ENCODE measurements at regions not wholly inside any gene's neighbourhood (a gene's known extent, or its start where the extent isn't known, plus 50 kb on each side); places are given as distances from the start of the nearest gene placed in this dataset.

- H3K27me3 ChIP-seq (replicated peaks; ENCODE audit: insufficient read depth), result no peaks in the 10 kb centered on the region
- H3K27ac ChIP-seq, result no peak overlapping the region
- TF ChIP-seq CTCF (IDR thresholded peaks at IDR 0.05), result no peak
- no peaks in the 10 kb centered on the region for H3K36me3 ChIP-seq
- H3K9me3 ChIP-seq, result no peaks in the 10 kb centered on the region
- DNase-seq (ENCODE audit: low spot score), result no peak
- peaks cover 0 to 4% of the 10 kb centered on the region in 2 donors for H3K4me1 ChIP-seq (ENCODE audit: control insufficient read depth in 1 of 2, low read depth in 2 of 2)
- no peak for ATAC-seq (ENCODE audit: insufficient number of reproducible peaks, low FRiP score, low read depth)
- no peak overlapping the region for H3K4me3 ChIP-seq
These were observed 292.8 kb downstream of the FRK start for GRCh38 chr6:115767931-115768330.

GRCh38 chr6:115766745-115767462 is 293.8 kb downstream of the FRK start:
- Histone ChIP-seq H3K4me3 (no peak overlapping the region), H3K27ac (no peak overlapping the region), H3K9me3 (no peaks in the 10 kb centered on the region), H3K4me1 (ENCODE audit: control insufficient read depth in 1 of 2, low read depth in 2 of 2) (peaks cover 0 to 4% of the 10 kb centered on the region in 2 donors), H3K27me3 (replicated peaks; ENCODE audit: insufficient read depth) (no peaks in the 10 kb centered on the region), H3K36me3 (no peaks in the 10 kb centered on the region)
- DNase-seq (ENCODE audit: low spot score) (no peak), ATAC-seq (ENCODE audit: insufficient number of reproducible peaks, low FRiP score, low read depth) (no peak)
- no peak for TF ChIP-seq CTCF (IDR thresholded peaks at IDR 0.05)

- Histone ChIP-seq H3K27ac (no peak overlapping the region), H3K4me1 (ENCODE audit: control insufficient read depth in 1 of 2, low read depth in 2 of 2) (peaks cover 0 to 4% of the 10 kb centered on the region in 2 donors), H3K9me3 (no peaks in the 10 kb centered on the region), H3K27me3 (replicated peaks; ENCODE audit: insufficient read depth) (no peaks in the 10 kb centered on the region), H3K4me3 (no peak overlapping the region), H3K36me3 (no peaks in the 10 kb centered on the region)
- no peak for DNase-seq (ENCODE audit: low spot score)
- no peak for ATAC-seq (ENCODE audit: insufficient number of reproducible peaks, low FRiP score, low read depth)
- no peak for TF ChIP-seq CTCF (IDR thresholded peaks at IDR 0.05)
These were observed 294.7 kb downstream of the FRK start for GRCh38 chr6:115765966-115766365.

- Histone ChIP-seq H3K27me3 (replicated peaks; ENCODE audit: insufficient read depth) (no peaks in the 10 kb centered on the region), H3K9me3 (no peaks in the 10 kb centered on the region)
These were observed 301.6 kb downstream of the FRK start for GRCh38 chr6:115759051-115759450.

GRCh38 chr6:115753446-115753845 is 307.2 kb downstream of the FRK start:
- no peak for ATAC-seq (ENCODE audit: insufficient number of reproducible peaks, low FRiP score, low read depth)
- no peak for DNase-seq (ENCODE audit: low spot score)
- Histone ChIP-seq H3K27me3 (replicated peaks; ENCODE audit: insufficient read depth) (no peaks in the 10 kb centered on the region), H3K36me3 (no peaks in the 10 kb centered on the region), H3K4me3 (no peak overlapping the region), H3K4me1 (ENCODE audit: control insufficient read depth in 1 of 2, low read depth in 2 of 2) (no peaks in the 10 kb centered on the region), H3K9me3 (no peaks in the 10 kb centered on the region), H3K27ac (no peak overlapping the region)
- TF ChIP-seq CTCF (IDR thresholded peaks at IDR 0.05), result no peak

More at GRCh38 chr6:115759051-115759450, 301.6 kb downstream of the FRK start:
- ATAC-seq (ENCODE audit: insufficient number of reproducible peaks, low FRiP score, low read depth), result no peak
- DNase-seq (ENCODE audit: low spot score), result no peak
- Histone ChIP-seq H3K4me3 (no peak overlapping the region), H3K27ac (no peak overlapping the region), H3K4me1 (ENCODE audit: control insufficient read depth in 1 of 2, low read depth in 2 of 2) (no peaks in the 10 kb centered on the region), H3K36me3 (no peaks in the 10 kb centered on the region)
- no peak for TF ChIP-seq CTCF (IDR thresholded peaks at IDR 0.05)

Measured in thoracic aorta (tissue), 2 donors.